ENCODE measurements at regions not wholly inside any gene's neighbourhood (a gene's known extent, or its start where the extent isn't known, plus 50 kb on each side); places are given as distances from the start of the nearest gene placed in this dataset.

DNA sequence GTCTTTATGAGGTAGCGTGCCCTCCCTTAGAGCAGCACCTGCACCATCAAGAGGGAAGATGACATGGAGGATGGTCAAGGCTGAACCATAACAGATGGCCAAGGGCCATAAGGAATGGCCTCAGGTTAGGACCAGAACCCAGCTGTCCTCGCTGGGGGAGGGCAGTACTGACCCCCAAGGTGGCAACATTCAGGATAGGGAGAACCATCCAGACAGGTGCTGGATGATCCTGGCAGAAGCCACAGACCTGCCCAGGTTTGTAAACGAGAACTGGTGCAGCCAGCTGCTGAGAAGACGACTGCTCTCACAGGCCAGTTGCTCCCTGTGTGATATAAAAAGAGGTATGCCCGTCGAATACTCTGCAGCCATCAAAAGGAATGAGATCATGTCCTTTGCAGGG lies 320.4 kb downstream of the GLRX3 start:
- TF ChIP-seq CTCF (IDR thresholded peaks at IDR 0.05) (no peak), POLR2A (IDR thresholded peaks at IDR 0.05) (no peak)

All from Peyer's patch (tissue), 4 donors.